Hepatocyte (in vitro differentiated cells): ENCODE measurements at regions not wholly inside any gene's neighbourhood (a gene's known extent, or its start where the extent isn't known, plus 50 kb on each side); places are given as distances from the start of the nearest gene placed in this dataset.

Experiments
- EZH2 ChIP-seq: fragments of 200-600 bp; sonication (generic); IDR thresholded peaks from 2 replicates; pipeline ENCODE4 v1.6.1; 2016; ENCODE audit warnings: antibody characterized with exemption, mild to moderate bottlenecking, borderline replicate concordance
- EZH2phosphoT487 ChIP-seq: fragments of 200-600 bp; sonication (generic); IDR thresholded peaks from one replicate; pipeline ENCODE4 v1.6.1; 2018; ENCODE audit warnings: antibody characterized with exemption, mild to moderate bottlenecking, low read depth, moderate library complexity; ENCODE audit not compliant: unreplicated experiment, severe bottlenecking
- TF ChIP-seq, protein P1 (sequence below): fragments of 200-600 bp; sonication (generic); IDR thresholded peaks from 2 replicates; pipeline ENCODE4 v1.5.1; 2016; ENCODE audit warnings: antibody characterized with exemption, mild to moderate bottlenecking; ENCODE audit not compliant: poor library complexity

DNA sequence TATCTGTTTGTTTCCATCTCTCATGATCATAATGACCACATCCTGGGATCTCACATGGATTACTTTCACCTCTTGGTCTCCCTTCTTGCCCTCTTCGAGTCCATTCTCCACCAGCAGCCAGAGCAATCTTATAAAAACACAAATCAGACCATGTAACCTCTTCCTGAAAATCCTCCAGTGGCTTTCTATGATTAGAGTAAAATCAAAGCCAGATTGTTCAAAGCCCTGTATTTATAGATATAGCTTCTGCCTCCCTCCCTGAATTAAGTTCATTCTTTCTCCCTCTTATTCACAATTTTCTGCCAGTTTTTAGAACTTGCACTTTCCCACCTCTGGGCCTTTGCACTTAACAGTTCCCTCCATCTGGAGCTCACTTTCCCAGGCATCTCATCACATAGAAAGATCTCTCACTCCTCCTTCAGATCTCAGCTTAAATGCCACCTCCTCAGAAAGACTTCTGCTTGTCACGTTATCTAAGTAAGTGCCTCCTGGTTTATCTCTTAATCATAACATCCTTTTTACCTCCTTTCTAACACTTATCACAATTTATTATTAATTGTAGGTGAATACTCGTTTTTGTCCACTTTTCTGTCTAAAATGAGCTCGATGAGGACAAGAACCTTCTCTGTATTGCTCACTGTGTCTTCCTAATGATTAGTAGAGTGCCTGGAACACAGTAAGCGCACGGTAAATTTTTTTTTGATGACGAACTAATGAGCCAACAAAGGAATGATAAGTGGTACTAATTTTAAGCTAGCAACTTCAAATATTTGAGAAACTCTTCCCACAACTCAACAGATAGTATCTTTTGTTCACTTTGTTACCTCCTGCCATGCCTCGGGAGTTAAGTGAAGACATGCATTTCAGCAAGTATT is 80.5 kb downstream of the CYB561 start:
- TF ChIP-seq, protein P1, sequence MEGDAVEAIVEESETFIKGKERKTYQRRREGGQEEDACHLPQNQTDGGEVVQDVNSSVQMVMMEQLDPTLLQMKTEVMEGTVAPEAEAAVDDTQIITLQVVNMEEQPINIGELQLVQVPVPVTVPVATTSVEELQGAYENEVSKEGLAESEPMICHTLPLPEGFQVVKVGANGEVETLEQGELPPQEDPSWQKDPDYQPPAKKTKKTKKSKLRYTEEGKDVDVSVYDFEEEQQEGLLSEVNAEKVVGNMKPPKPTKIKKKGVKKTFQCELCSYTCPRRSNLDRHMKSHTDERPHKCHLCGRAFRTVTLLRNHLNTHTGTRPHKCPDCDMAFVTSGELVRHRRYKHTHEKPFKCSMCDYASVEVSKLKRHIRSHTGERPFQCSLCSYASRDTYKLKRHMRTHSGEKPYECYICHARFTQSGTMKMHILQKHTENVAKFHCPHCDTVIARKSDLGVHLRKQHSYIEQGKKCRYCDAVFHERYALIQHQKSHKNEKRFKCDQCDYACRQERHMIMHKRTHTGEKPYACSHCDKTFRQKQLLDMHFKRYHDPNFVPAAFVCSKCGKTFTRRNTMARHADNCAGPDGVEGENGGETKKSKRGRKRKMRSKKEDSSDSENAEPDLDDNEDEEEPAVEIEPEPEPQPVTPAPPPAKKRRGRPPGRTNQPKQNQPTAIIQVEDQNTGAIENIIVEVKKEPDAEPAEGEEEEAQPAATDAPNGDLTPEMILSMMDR: no peak
- TF ChIP-seq EZH2 (no peak), EZH2phosphoT487 (no peak)
